ENCODE measurements at regions not wholly inside any gene's neighbourhood (a gene's known extent, or its start where the extent isn't known, plus 50 kb on each side); places are given as distances from the start of the nearest gene placed in this dataset.
"Not testable (repeated sequence)": the region's sequence is repeated elsewhere in the genome, so short reads cannot be mapped to it uniquely, and the experiment has no call there.

DNA sequence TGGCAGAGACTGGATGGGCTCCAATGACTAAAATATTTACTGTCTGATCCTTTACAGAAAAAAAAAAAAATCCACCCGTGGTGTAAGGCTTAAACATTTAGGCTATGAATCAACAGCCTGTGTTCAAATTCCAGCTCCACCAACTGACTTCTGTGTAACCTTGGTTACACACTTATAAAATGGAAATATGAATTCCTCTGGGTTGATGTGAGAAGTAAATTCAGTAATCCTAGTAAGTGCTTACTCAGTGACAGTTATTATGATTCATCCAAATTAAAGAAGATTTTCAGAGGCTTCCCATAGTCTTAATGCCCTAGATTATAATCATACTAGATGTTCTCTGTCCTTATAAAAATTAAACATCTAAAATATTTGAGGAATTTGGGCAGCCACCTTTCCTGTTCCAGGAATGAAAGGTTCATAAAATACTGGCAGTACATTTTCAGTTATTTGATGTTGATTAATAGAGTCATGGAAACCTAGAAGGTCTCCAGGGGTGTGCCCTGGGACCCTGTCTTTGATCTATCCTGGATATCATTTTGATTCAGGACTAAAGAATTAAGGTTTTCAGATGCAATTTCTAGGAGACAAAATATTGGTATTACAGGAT, 180.3 kb upstream of the ZNF217 start:
- no peak for DNase-seq (ENCODE audit: low read depth in 2 of 2)

DNA sequence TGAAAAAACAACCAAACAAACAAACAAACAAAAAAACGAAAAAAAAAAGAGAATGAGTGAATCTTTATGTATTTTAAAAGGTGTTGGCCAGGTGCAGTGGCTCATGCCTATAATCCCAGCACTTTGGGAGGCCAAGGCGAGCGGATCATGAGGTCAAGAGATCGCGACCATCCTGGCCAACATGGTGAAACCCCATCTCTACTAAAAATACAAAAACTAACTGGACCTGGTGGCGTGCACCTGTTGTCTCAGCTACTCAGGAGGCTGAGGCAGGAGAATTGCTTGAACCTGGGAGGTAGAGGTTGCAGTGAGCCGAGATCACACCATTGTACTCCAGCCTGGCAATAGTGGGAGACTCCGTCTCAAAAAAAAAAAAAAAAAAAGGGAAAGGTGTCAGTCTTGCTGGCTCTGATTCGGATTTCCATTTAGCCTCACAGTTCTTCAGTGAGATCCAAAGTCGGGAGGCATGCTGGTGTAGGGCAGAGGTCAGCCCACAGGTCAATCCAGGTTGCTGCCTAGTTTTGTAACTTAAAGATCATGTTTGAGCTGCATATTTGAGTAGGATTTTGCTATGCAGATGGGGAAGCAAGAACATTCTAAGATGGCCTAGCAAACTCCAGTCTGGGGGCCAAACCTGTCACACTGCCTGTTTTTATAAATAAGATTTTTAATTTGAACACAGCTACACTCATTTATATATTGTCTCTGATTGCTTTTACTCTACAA, 179.6 kb upstream of the ZNF217 start:
- DNase-seq (ENCODE audit: low read depth in 2 of 2): not testable (repeated sequence)

DNA sequence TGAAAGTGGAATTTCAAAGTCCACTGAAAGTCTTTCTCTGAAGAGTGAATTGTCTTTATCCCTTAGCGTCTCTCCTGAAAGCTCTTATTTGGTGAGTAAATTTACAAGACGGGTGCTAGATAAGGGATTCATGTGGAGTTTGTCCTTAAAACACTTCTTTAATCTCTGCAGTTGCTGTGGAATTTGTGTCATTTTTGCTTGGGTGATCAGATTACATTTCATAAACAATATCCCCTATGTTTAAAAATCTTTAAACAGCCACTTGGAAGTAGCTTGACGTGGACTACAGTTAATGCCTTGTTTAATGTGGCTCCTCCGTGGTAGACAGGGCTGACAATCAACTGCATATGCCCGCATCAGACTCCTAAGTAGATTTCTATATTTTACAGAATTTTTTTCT, 175.4 kb upstream of the ZNF217 start:
- DNase-seq (ENCODE audit: low read depth in 2 of 2): no peak

DNA sequence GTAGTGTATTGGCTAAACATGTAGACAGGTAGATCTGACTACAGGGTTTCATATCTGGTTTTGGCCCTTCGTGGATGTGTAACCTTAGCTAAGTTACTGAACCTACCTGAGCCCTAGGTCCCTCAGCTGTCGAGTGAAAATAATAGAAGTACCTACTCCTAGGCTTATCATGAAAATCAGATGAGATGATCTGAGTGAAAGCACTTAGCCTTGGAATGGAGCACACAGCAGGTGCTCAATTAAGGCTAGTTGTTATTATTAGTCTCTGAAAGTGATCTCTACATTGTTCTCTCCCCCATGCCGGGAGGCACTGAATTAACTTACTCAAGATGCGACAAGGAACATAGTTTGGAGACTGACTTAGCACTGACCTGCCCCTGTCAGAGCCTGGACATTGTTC, 174.7 kb upstream of the ZNF217 start:
- no peak for DNase-seq (ENCODE audit: low read depth in 2 of 2)

DNA sequence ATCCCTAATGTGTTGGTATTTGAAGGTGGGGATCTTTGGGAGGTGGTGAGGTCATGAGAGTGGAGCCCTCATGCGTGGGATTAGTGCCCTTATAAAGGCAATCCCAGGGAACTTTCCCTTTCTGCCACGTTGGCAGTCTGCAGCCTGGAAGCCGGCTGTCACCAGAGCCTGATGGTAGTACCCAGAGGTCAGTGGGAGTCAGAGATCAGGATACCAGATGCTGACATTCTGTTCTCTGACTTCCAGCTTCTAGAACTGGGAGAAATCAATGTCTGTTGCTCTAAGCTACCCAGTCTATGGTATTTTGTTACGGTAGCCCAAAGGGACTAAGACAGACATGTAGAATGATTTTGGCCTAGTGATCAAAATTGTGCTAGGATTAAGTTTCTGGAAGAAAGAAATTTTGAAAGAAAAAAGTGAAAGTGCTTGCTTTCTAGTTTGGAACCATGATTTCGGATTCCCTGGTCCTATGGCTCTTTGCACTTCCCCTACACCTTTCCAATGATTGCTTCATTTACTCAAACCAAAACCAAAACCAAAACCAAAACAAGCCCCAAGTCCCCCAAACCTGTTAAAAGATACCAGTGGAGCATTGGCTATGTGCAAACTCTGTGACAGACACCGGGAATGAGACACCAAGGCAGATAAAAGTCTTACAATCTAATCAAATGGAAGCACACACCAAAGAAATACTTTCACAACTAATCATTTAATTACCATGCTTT, 173.7 kb upstream of the ZNF217 start:
- no peak for DNase-seq (ENCODE audit: low read depth in 2 of 2)

DNA sequence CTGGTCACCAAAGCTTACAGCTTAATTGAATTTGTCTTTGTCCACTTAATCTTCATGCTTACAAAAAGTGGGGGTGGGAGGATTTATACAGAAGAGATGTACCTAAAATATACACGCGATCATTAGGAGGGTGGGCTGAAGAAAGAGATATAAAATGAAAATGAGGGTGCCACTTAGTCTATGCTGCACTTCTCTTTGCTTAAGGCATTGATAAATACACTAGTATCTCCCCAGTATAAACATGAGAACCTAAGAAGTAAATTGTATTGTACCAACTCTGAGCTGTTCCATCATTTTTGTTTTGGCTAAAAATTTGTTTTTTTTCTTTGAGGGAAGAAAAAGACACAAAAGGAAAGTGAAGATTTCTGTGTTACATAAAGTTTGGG, 170.8 kb upstream of the ZNF217 start:
- no peak for DNase-seq (ENCODE audit: low read depth in 2 of 2)

DNA sequence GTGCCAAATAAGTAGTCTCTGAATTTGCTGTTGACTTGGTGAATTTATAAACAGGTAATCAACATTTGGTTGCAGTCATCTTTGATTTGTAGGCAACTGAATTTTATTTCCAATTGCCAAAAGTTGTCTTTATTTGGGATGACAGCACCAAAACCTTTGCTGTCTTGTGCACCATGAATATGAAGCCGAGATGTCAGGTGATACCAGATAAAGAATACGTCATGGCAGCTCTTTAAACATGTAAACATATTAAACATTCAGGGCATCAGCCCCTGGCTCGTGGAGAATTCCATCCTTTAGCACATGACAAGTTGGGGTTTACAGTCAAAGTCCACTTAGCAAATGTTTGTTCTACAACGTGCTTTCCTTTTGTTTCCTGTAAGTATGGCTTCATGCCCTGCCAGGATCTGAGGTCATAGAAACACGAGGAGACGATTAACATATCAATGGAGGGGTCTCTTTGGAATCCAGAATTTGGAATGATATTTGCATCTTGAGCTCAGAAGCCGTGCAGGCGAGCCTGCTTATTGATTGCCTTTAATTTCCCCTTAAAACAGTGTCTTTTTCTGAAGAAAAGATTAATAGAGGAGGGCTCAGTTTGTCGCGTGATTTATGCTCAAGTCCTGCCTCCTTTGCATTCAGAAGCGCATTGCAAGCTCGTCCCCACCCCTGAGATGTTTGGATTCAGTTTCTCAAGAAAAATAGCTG, 170.2 kb upstream of the ZNF217 start:
- no peak for DNase-seq (ENCODE audit: low read depth in 2 of 2)

DNA sequence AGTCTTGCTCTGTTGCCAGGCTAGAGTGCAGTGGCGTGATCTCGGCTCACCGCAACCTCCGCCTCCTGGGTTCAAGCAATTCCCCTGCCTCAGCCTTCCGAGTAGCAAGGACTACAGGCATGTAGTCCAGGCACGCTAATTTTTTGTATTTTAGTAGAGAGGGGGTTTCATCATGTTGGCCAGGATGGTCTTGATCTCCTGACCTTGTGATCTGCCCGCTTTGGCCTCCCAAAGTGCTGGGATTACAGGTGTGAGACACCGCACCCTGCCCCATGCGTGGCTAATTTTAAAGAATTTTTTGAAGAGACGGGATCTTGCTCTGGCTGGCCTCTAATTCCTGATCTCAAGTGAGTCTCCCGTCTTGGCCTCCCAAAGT, 168.8 kb upstream of the ZNF217 start:
- DNase-seq (ENCODE audit: low read depth in 2 of 2): not testable (repeated sequence)

DNA sequence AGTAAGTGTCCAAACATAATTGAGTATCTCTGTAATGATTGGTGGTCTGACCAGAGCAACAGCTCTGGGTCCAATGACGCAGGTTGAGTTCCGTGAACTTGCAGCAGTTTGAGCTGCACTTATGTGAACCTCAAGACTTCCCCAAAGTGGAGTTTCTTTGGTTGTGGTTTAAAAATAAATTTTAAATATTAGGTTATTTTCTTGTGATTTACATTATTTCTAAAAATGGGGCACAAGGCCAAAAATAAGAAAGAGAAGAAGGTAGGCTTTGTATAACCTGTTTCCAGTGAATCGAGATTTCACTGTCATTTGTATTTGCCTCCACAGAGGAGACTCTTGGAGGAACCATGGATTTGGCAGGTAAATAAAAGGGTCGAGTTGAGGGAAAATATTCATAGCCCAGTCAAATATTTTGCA, 166.4 kb upstream of the ZNF217 start:
- no peak for DNase-seq (ENCODE audit: low read depth in 2 of 2)

DNA sequence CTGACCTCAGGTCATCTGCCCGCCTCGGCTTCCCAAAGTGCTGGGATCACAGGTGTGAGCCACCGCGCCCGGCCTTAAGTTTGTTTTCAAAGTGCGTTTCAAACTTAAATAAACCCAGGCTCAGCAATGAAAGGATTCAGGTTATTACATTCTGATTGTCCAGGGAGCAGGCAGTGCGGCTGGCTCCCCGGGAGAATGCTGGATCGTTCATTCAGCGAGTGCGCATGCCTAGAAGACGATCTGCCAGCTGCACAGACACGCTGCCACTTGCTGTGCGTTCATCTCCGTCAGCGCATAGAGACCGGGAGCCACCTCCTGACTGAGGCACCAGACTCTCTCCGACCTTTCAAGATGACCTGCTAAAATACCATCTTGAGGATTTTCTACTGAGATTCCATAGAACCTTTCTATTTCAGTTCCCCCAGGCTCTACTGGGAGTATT, 163.9 kb upstream of the ZNF217 start:
- DNase-seq (ENCODE audit: low read depth in 2 of 2): no peak

DNA sequence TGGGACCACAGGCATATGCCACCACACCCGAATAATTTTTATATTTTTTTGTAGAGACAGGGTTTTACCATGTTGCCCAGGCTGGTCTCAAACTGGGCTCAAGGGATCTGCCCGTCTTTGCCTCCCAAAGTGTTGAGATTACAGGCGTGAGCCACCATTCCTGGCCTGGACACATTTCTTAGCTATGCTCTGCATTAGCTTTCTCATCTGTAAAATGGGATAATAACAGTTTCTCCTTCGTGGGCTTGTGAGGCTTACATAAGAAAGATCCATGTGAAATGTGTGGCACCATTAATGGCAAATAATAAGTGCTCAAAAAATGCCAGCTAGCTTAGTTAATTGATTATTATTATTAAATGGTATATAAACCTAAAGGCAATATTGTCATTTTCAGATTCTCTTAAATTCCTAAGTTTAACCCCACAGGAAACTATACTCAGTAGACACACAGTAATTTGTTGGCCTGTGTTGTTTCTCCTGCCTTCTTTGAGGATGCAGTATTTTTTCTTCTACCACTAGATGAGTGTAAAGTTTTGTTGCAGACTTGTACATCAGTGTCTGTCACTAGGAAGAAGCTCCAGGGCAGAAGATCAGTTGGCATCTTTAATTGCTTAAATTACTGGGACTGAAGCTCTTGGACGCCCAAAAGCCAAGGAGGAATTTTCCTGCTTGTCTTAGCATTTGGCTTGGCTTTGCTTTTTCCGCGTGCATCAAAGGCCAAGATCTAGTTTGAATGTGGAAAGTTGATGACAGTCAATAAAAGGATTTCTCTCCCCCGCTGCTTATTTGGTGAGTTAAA, 162.3 kb upstream of the ZNF217 start:
- no peak for DNase-seq (ENCODE audit: low read depth in 2 of 2)

DNA sequence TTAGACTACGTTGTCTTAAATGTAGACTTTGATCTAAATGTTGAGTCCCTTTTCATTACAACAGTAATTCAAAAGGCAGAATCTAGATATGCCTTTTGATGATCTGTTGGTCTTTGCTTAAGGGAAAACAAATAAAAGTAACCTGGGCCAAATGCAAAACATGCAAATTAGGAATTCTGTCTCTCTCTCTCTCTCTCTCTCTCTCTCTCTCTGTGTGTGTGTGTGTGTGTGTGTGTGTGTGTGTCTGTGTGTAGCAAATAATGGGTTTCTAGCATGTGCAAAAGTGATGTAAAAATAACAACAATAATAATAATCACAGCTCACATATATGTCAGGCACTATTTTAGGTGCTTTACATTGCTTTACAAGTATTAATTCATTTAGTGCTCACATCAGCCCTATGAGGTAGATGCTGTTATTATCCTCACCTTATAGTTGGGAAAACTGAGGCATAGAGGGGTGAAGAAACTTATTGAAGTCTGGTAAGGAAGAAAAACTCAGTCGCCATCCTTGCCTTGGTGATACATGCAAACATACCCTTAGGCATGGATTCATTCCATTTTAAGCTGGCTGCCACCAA, 160.3 kb upstream of the ZNF217 start:
- no peak for DNase-seq (ENCODE audit: low read depth in 2 of 2)

DNA sequence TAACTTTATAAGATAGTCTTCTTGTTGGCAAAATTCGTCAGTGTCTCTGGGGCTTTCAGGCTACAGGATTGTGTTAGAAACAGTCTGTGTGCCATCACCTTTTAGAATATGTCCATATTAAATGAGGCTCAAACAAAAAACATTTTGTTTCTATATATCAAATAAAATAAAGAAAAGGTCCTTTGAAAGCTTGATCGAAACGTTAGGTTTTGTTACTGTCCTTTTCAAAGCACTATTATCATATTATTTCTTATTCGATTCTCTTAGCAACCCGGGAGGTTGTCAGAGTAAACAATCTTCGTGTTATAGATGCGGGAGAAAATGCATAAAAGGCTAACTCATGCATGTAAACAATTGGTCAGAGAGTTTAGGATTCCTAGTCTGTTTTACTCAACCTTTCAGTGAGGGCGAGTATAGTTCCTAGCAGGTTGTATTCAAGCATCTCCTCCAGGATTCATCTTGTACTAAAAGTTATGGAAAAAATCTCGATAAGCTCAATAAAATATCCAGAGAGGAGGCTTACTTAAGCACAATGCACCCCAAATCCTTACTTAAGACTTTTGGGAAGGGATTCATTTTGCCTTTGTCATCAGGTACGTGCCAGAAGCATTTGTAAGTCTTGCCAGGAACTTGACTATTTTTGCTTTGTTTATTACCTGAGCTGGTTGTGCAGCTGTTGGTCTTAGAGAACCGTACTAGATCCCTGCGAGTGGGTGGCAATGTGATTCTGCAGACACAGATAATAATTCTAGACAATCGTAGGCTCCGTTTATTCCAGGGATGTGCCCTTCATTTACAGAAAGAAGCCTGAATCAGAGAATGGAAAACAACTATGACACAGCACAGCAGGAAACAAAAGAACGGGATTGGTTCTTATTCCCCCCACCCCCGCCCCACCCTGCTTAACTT, 159.6 kb upstream of the ZNF217 start:
- DNase-seq (ENCODE audit: low read depth in 2 of 2): no peak

DNA sequence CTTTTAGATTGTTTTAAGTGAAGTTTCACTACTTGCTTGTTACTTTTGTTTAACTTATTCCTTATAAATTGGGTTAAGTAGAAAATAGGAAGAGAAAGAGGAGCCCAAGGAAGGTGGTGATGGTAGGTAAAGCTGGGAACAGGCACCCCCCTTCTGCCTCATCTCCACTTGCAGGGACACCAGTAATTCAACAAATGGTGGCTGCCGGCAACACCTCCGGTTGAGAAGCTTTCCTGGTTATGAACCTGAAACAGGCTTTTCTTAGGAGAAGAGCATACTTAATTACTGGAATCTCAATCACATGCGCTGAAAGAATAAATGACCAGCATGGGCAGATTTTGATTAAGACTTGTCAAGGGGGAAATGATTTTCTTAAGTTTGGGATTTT, 158.9 kb upstream of the ZNF217 start:
- DNase-seq (ENCODE audit: low read depth in 2 of 2): no peak

DNA sequence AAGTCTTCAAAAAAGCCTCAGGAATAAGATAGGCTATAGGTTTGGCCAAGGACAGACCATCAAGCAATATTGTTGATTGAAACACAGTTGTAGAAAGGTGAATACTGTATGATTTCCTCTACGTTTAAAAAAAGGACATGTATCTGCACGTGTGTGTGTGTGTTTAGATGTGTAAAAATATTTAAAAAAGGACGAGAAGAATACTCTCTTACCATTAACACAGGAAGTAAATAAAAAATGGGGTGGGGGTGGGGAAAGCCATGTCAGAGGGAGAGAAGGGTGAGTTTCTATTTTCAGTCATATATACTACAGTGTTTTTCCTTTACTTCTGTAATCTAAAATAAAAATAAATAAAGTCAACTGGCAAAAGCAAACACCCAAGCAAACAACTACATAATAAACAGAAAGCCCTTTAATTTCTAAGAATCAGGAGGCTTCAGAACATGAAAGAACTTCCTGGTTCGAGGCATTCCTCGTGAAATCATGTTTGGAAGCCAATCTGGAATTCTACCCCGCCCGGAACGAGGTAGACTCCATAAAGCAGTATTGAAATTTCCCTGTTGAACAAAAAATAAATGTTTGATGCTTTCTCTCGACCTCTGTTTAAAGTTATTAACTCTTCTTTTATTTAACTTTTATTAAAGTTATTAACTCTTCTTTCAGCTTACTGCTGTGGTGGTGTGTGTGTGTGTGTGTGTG, 158.1 kb upstream of the ZNF217 start:
- no peak for DNase-seq (ENCODE audit: low read depth in 2 of 2)

DNA sequence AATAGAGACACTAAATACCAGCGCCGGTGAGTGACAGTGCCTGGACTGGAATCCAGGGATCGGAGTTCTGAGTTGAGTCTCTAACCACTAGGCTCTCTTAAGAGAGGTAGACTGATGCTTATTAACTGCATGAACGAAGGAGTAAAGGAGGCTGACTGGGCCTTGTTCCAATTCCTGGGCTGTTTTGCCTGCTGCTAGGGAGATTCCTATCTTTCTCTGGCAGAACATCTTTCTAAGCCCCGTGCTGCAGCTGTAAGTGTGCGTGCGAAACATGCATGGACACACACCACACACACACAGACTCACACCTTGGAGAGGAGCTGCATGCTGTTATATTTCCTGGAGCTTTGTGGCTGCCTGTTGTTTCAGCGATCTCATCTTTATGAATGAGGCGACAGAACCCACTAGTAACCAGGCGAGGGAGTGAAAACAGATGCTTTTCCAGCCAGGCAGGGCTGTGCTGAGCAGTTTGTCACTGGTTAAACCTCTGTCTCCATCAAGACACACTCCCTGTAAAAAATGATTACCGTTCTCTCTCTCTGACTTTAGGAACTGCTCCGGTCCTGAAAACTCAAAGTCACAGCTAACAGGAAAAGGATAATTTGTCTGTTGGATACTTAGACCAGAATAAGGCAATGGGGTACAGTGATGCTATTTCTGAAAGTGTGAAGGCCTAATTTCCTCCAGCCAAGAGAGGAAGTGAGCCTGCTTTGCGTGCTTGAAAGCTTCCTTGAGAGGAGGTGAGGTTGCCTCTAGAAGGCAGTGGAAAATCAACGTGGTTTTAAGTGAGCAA, 157.4 kb upstream of the ZNF217 start:
- DNase-seq (ENCODE audit: low read depth in 2 of 2): no peak

DNA sequence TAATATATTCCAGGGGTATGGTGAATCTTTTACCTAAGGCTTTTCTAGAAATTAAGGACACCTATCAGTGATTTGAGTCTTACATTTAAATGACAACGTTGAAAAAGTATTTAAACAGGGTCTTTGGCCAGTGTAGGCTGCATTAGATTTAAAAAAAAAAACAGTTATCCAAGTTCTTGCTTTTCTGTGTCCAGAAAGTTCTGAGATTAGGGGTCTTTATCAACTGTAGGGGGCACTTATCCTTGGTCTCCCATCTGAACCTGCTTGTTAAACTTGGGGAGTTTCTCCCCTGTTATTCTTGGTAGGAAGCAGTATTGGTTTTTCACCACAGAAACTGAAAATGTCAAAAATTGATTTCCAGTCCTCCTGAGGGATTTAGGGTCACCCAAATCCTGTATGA, 155.9 kb upstream of the ZNF217 start:
- DNase-seq (ENCODE audit: low read depth in 2 of 2): no peak

DNA sequence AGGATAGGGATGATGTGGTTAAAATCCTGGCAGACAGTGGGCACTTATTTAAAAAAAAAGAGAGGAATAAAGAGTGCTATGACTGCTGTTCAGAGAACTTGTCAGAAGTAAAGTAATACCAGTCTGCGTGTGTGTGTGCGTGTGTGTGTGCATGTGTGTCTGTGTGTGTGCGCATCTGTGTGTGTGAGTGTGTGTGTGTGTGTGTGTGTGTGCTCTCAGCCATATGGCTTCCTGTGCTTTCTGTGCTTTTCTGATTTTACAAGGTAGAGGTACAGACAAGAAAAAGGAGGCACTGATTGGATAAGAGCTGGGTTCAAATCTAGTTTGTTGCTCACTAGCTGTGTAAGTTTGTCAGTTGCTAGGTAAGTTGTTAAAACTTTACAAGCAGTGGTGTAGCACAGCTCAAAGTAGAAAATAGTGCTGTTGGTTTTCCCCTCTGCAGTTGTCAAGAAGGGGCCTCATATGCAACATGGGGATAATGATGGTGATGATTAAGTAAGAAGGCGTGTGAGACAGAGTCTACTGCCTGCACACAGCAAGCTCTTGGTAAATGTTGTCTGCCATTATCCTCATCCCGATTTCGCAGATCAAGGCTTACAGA, 155.3 kb upstream of the ZNF217 start:
- no peak for DNase-seq (ENCODE audit: low read depth in 2 of 2)

Measured in activated CD4-positive, alpha-beta T cell treated with anti-CD3 and anti-CD28 coated beads for 24 hours (primary cell).